Kidney epithelial cell (primary cell): ENCODE measurements at regions not wholly inside any gene's neighbourhood (a gene's known extent, or its start where the extent isn't known, plus 50 kb on each side); places are given as distances from the start of the nearest gene placed in this dataset.
"Not testable (repeated sequence)": the region's sequence is repeated elsewhere in the genome, so short reads cannot be mapped to it uniquely, and the experiment has no call there.

Experiments
- DNase-seq: peaks from one replicate; pipeline ENCODE4 v3.0.0-alpha.2; 2010; ENCODE audit warnings: low read depth
- H3K27me3 ChIP-seq: 2 replicates; pipeline ENCODE4 v1.6.0; 2011; ENCODE audit warnings: low read length; ENCODE audit not compliant: control insufficient read depth, insufficient read depth
- H3K36me3 ChIP-seq: 2 replicates; pipeline ENCODE4 v1.5.1; 2011; ENCODE audit warnings: low read length; ENCODE audit not compliant: control insufficient read depth, insufficient read depth
- H3K4me3 ChIP-seq: 2 replicates; pipeline ENCODE4 v1.5.1; 2011; ENCODE audit warnings: low read depth, mild to moderate bottlenecking, control low read depth, low read length
- CTCF ChIP-seq: IDR thresholded peaks from 2 replicates; pipeline ENCODE4 v1.5.1; 2011; ENCODE audit warnings: mild to moderate bottlenecking, moderate library complexity, low read length, control low read depth, inconsistent platforms; ENCODE audit not compliant: insufficient read depth, poor library complexity, severe bottlenecking

- TF ChIP-seq CTCF, result no peak
- no peak for DNase-seq
- H3K27me3 ChIP-seq, result peaks cover 2% of the 10 kb centered on the region
- no peak overlapping the region for H3K4me3 ChIP-seq
- no peaks in the 10 kb centered on the region for H3K36me3 ChIP-seq
These were observed 88.9 kb upstream of the ECI2 start for GRCh38 chr6:4224067-4224978.

- Histone ChIP-seq H3K27me3 (no peaks in the 10 kb centered on the region), H3K4me3 (no peak overlapping the region), H3K36me3 (no peaks in the 10 kb centered on the region)
- TF ChIP-seq CTCF, result no peak
- DNase-seq, result no peak
These were observed 85.2 kb upstream of the ECI2 start for GRCh38 chr6:4220558-4220957.

GRCh38 chr6:4218619-4219317 is 83.4 kb upstream of the ECI2 start:
- H3K36me3 ChIP-seq, H3K27me3 ChIP-seq, DNase-seq, H3K4me3 ChIP-seq: not testable (repeated sequence)

GRCh38 chr6:4212588-4212987 is 77.2 kb upstream of the ECI2 start:
- H3K4me3 ChIP-seq, result no peak overlapping the region
- H3K36me3 ChIP-seq, result no peaks in the 10 kb centered on the region
- no peaks in the 10 kb centered on the region for H3K27me3 ChIP-seq
- DNase-seq, result no peak
- no peak for TF ChIP-seq CTCF

GRCh38 chr6:4210629-4211419 is 75.4 kb upstream of the ECI2 start:
- Histone ChIP-seq H3K4me3 (no peak overlapping the region), H3K36me3 (no peaks in the 10 kb centered on the region), H3K27me3 (no peaks in the 10 kb centered on the region)
- peak; percentile 12 for DNase-seq
- peak; percentile 75 for TF ChIP-seq CTCF

- no peak for TF ChIP-seq CTCF
- DNase-seq, result no peak
These were observed 73.8 kb upstream of the ECI2 start for GRCh38 chr6:4209196-4209595.

More at GRCh38 chr6:4209196-4209595, 73.8 kb upstream of the ECI2 start:
- H3K4me3 ChIP-seq, result no peak overlapping the region
- no peaks in the 10 kb centered on the region for H3K36me3 ChIP-seq
- no peaks in the 10 kb centered on the region for H3K27me3 ChIP-seq
